SH-SY5Y (cell line): ENCODE measurements at regions not wholly inside any gene's neighbourhood (a gene's known extent, or its start where the extent isn't known, plus 50 kb on each side); places are given as distances from the start of the nearest gene placed in this dataset.

ENCODE experiments used
- GATA2 ChIP-seq: IDR thresholded peaks from 2 replicates; pipeline ENCODE4 v1.6.1; 2011; ENCODE audit warnings: mild to moderate bottlenecking, low read depth, low read length
- GATA3 ChIP-seq: IDR thresholded peaks from 2 replicates; pipeline ENCODE4 v1.6.1; 2011; ENCODE audit warnings: low read depth, mild to moderate bottlenecking, low read length, moderate library complexity

- TF ChIP-seq GATA2 (no peak), GATA3 (no peak)
These were observed 402.4 kb upstream of the CYRIA start for GRCh38 chr2:17068021-17068420.
